ENCODE measurements at regions not wholly inside any gene's neighbourhood (a gene's known extent, or its start where the extent isn't known, plus 50 kb on each side); places are given as distances from the start of the nearest gene placed in this dataset.

GRCh38 chr4:123786163-123786915 is 389.7 kb downstream of the SPRY1 start:
- TF ChIP-seq, protein P1, sequence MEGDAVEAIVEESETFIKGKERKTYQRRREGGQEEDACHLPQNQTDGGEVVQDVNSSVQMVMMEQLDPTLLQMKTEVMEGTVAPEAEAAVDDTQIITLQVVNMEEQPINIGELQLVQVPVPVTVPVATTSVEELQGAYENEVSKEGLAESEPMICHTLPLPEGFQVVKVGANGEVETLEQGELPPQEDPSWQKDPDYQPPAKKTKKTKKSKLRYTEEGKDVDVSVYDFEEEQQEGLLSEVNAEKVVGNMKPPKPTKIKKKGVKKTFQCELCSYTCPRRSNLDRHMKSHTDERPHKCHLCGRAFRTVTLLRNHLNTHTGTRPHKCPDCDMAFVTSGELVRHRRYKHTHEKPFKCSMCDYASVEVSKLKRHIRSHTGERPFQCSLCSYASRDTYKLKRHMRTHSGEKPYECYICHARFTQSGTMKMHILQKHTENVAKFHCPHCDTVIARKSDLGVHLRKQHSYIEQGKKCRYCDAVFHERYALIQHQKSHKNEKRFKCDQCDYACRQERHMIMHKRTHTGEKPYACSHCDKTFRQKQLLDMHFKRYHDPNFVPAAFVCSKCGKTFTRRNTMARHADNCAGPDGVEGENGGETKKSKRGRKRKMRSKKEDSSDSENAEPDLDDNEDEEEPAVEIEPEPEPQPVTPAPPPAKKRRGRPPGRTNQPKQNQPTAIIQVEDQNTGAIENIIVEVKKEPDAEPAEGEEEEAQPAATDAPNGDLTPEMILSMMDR (IDR thresholded peaks at IDR 0.05) = no peak
- TF ChIP-seq ZFX (IDR thresholded peaks at IDR 0.05; ENCODE audit: borderline replicate concordance) = no peak
- H3K27ac ChIP-seq = no peak overlapping the region

DNA sequence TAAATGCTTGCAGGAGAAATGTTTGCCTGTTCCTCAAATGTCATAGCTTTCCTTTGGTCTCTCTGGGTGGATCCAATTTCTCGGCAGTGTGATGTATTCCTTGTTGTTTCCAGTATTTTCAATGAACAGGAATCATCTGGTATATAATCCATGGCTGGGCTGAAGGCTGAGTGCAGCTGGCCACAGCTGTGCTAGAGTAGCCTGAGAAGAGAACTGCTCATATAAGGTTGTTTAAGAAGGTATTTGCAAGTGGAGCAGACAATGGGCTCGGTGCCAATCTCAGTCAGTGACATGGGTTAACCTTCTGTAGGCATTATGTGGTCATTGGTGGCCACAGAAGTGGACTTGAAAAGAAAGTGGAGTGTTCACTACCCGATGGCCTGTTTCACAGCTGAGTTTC is 390.3 kb downstream of the SPRY1 start:
- TF ChIP-seq ZFX (IDR thresholded peaks at IDR 0.05; ENCODE audit: borderline replicate concordance) = no peak
- TF ChIP-seq, protein P1 (IDR thresholded peaks at IDR 0.05) = no peak
- H3K27ac ChIP-seq = no peak overlapping the region

GRCh38 chr4:123787512-123788080 is 391.0 kb downstream of the SPRY1 start:
- H3K27ac ChIP-seq = no peak overlapping the region
- TF ChIP-seq, protein P1 (IDR thresholded peaks at IDR 0.05) = no peak
- TF ChIP-seq ZFX (IDR thresholded peaks at IDR 0.05; ENCODE audit: borderline replicate concordance) = no peak

DNA sequence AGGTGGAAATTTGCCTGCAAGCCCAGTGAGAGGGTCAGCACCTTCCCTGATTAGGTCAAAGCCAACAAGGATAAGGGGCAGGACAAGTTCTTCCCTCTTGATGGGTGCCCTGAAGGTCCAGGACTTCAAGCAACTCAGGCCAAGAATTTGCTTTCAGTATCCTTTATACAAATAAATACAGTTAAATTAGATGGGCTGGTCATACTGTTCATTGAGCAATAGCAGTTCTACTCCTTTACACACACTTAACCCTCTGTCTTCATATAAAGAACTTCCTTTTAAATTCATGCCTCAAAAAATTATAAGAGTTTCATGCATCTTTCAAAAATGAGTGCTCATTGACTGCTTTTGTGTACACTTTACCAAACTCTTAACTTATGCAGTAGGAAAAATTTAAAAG is 392.0 kb downstream of the SPRY1 start:
- H3K27ac ChIP-seq = no peak overlapping the region
- TF ChIP-seq, protein P1 (IDR thresholded peaks at IDR 0.05) = no peak
- no peak for TF ChIP-seq ZFX (IDR thresholded peaks at IDR 0.05; ENCODE audit: borderline replicate concordance)

- H3K27ac ChIP-seq = no peak overlapping the region
- TF ChIP-seq, protein P1 (IDR thresholded peaks at IDR 0.05) = no peak
- TF ChIP-seq ZFX (IDR thresholded peaks at IDR 0.05; ENCODE audit: borderline replicate concordance) = no peak
Measured at GRCh38 chr4:123790681-123791080, 394.1 kb downstream of the SPRY1 start.

- TF ChIP-seq ZFX (IDR thresholded peaks at IDR 0.05; ENCODE audit: borderline replicate concordance) = no peak
- TF ChIP-seq, protein P1 (IDR thresholded peaks at IDR 0.05) = no peak
- no peak overlapping the region for H3K27ac ChIP-seq
Measured at GRCh38 chr4:123802082-123802645, 405.6 kb downstream of the SPRY1 start.

DNA sequence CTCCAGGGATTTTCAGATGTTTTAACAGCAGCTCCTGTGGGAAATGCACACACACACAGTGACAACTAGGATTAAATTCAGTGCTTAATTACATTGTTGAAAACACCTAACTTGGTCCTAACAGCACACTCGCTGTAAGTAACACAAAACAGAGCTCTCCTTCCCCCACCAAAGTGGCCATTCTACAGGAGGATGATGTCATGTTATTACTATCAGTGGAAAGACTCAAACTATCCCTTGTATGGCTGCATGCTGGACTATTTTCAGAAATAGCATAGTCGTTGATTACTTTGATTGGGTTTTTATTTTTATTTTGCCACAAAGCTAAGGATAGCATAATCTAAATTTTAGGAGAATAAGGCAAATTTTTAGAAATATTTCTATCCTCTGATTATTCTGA is 406.3 kb downstream of the SPRY1 start:
- H3K27ac ChIP-seq = no peak overlapping the region
- TF ChIP-seq ZFX (IDR thresholded peaks at IDR 0.05; ENCODE audit: borderline replicate concordance) = no peak
- TF ChIP-seq, protein P1 (IDR thresholded peaks at IDR 0.05) = no peak

All from 22Rv1 (cell line).